SK-N-MC (cell line): ENCODE measurements at regions not wholly inside any gene's neighbourhood (a gene's known extent, or its start where the extent isn't known, plus 50 kb on each side); places are given as distances from the start of the nearest gene placed in this dataset.

Experiments
- DNase-seq: peaks from one replicate; pipeline ENCODE4 v3.0.0-alpha.2; 2011; ENCODE audit warnings: low read depth, low spot score
- H3K27ac ChIP-seq: fragments of 200-600 bp; sonication (generic); 2 replicates; pipeline ENCODE4 v1.5.1; 2016; ENCODE audit warnings: mixed run types
- H3K36me3 ChIP-seq: fragments of 200-600 bp; sonication (generic); 2 replicates; pipeline ENCODE4 v1.6.1; 2017; ENCODE audit warnings: antibody characterized with exemption, low read length, mixed read lengths; ENCODE audit not compliant: insufficient read depth
- H3K4me3 ChIP-seq: fragments of 200-600 bp; sonication (generic); 2 replicates; pipeline ENCODE4 v1.5.1; 2016
- H3K9ac ChIP-seq: fragments of 200-600 bp; sonication (generic); 2 replicates; pipeline ENCODE4 v1.8.0; 2017; ENCODE audit warnings: mixed run types, mixed read lengths; ENCODE audit not compliant: insufficient read length
- H3K9me3 ChIP-seq: fragments of 200-600 bp; sonication (generic); 2 replicates; pipeline ENCODE4 v1.6.1; 2017; ENCODE audit warnings: low read depth, mild to moderate bottlenecking, antibody characterized with exemption, low read length, moderate library complexity, mixed read lengths
- EZH2 ChIP-seq: fragments of 200-600 bp; sonication (generic); IDR thresholded peaks from one replicate; pipeline ENCODE4 v1.6.1; 2017; ENCODE audit warnings: antibody characterized with exemption
- FOXP2 ChIP-seq: optimal IDR thresholded peaks from 2 replicates; pipeline ENCODE3; 2011; ENCODE audit warnings: mild to moderate bottlenecking, moderate library complexity; ENCODE audit not compliant: insufficient read depth; ENCODE audit errors: extremely low read length, control extremely low read depth
- POLR2AphosphoS5 ChIP-seq: IDR thresholded peaks from 2 replicates; pipeline ENCODE4 v1.6.1; 2012; ENCODE audit warnings: mild to moderate bottlenecking, low read depth, low read length, borderline replicate concordance

GRCh38 chr1:58981392-58981791, 197.5 kb upstream of the JUN start:
- no peaks in the 10 kb centered on the region for H3K9me3 ChIP-seq
- no peaks in the 10 kb centered on the region for H3K36me3 ChIP-seq
- H3K4me3 ChIP-seq: no peak overlapping the region
- H3K9ac ChIP-seq: no peak overlapping the region
- TF ChIP-seq FOXP2 (no peak), POLR2AphosphoS5 (no peak), EZH2 (no peak)
- no peak for DNase-seq
- no peak overlapping the region for H3K27ac ChIP-seq

- no peak for DNase-seq
- no peak for TF ChIP-seq FOXP2
- TF ChIP-seq POLR2AphosphoS5: no peak
- no peak for TF ChIP-seq EZH2
- Histone ChIP-seq H3K4me3 (peak overlapping the region; percentile 65), H3K9ac (no peak overlapping the region), H3K36me3 (no peaks in the 10 kb centered on the region), H3K27ac (no peak overlapping the region), H3K9me3 (no peaks in the 10 kb centered on the region)
Measured at GRCh38 chr1:58982259-58982998, 198.6 kb upstream of the JUN start.

- peak overlapping the region; percentile 65 for H3K4me3 ChIP-seq
- TF ChIP-seq EZH2 (no peak), FOXP2 (no peak), POLR2AphosphoS5 (peak; percentile 35; the same call in 1 of the 2 replicates)
- H3K27ac ChIP-seq: peak overlapping the region; percentile 76
- no peaks in the 10 kb centered on the region for H3K36me3 ChIP-seq
- peak; percentile 66 for DNase-seq
- H3K9me3 ChIP-seq: no peaks in the 10 kb centered on the region
- H3K9ac ChIP-seq: no peak overlapping the region
Measured at GRCh38 chr1:58983162-58983561, 199.3 kb upstream of the JUN start.

- Histone ChIP-seq H3K9me3 (no peaks in the 10 kb centered on the region), H3K36me3 (no peaks in the 10 kb centered on the region), H3K9ac (no peak overlapping the region), H3K4me3 (peak overlapping the region; percentile 65), H3K27ac (peak overlapping the region; percentile 76)
- no peak for TF ChIP-seq FOXP2
- TF ChIP-seq EZH2: no peak
- no peak for TF ChIP-seq POLR2AphosphoS5
- no peak for DNase-seq
Measured at GRCh38 chr1:58983633-58984245, 199.9 kb upstream of the JUN start.

- Histone ChIP-seq H3K36me3 (no peaks in the 10 kb centered on the region), H3K9me3 (no peaks in the 10 kb centered on the region), H3K9ac (no peak overlapping the region), H3K27ac (no peak overlapping the region), H3K4me3 (no peak overlapping the region)
- DNase-seq: no peak
- no peak for TF ChIP-seq FOXP2
- no peak for TF ChIP-seq POLR2AphosphoS5
- no peak for TF ChIP-seq EZH2
Measured at GRCh38 chr1:58986996-58987767, 203.3 kb upstream of the JUN start.

- Histone ChIP-seq H3K4me3 (no peak overlapping the region), H3K9me3 (no peaks in the 10 kb centered on the region), H3K36me3 (no peaks in the 10 kb centered on the region), H3K9ac (no peak overlapping the region), H3K27ac (no peak overlapping the region)
- TF ChIP-seq EZH2 (no peak), FOXP2 (no peak), POLR2AphosphoS5 (no peak)
- no peak for DNase-seq
Measured at GRCh38 chr1:58988752-58989151, 204.9 kb upstream of the JUN start.

- no peak overlapping the region for H3K4me3 ChIP-seq
- TF ChIP-seq POLR2AphosphoS5 (no peak), FOXP2 (no peak), EZH2 (no peak)
- no peaks in the 10 kb centered on the region for H3K36me3 ChIP-seq
- H3K9me3 ChIP-seq: no peaks in the 10 kb centered on the region
- no peak overlapping the region for H3K27ac ChIP-seq
- no peak for DNase-seq
- no peak overlapping the region for H3K9ac ChIP-seq
Measured at GRCh38 chr1:58989845-58990244, 206.0 kb upstream of the JUN start.

GRCh38 chr1:58991305-58991704, 207.5 kb upstream of the JUN start:
- Histone ChIP-seq H3K36me3 (no peaks in the 10 kb centered on the region), H3K4me3 (no peak overlapping the region), H3K27ac (no peak overlapping the region), H3K9me3 (no peaks in the 10 kb centered on the region), H3K9ac (no peak overlapping the region)
- DNase-seq: no peak
- TF ChIP-seq POLR2AphosphoS5 (no peak), FOXP2 (no peak), EZH2 (no peak)
